CD4-positive, alpha-beta T cell treated with Interferon alpha-2 for 1 hour (primary cell): ENCODE measurements at regions not wholly inside any gene's neighbourhood (a gene's known extent, or its start where the extent isn't known, plus 50 kb on each side); places are given as distances from the start of the nearest gene placed in this dataset.

Source experiments
- DNase-seq, 2 donors: peaks; one replicate each; pipeline ENCODE4 v3.0.0-alpha.2; 2020 to 2022

GRCh38 chr2:6759689-6760088, 106.0 kb downstream of the CMPK2 start:
- no peak for DNase-seq

GRCh38 chr2:6760132-6760531, 105.6 kb downstream of the CMPK2 start:
- no peak for DNase-seq

GRCh38 chr2:6764968-6765723, 100.6 kb downstream of the CMPK2 start:
- DNase-seq, result no peak

GRCh38 chr2:6769346-6769745, 96.4 kb downstream of the CMPK2 start:
- no peak for DNase-seq

GRCh38 chr2:6770006-6770405, 95.7 kb downstream of the CMPK2 start:
- no peak for DNase-seq

GRCh38 chr2:6771634-6772611, 93.8 kb downstream of the CMPK2 start:
- no peak for DNase-seq

- peak; percentile 42 to 57 for DNase-seq
Observed at GRCh38 chr2:6773007-6773693, 92.6 kb downstream of the CMPK2 start.

GRCh38 chr2:6773694-6774044, 92.0 kb downstream of the CMPK2 start:
- no peak for DNase-seq

- DNase-seq, result no peak
Observed at GRCh38 chr2:6776125-6776524, 89.6 kb downstream of the CMPK2 start.

- no peak for DNase-seq
Observed at GRCh38 chr2:6777626-6778025, 88.1 kb downstream of the CMPK2 start.

GRCh38 chr2:6780765-6781274, 84.9 kb downstream of the CMPK2 start:
- DNase-seq, result peak; percentile 5 to 39

- DNase-seq, result no peak
Observed at GRCh38 chr2:6782517-6783237, 83.0 kb downstream of the CMPK2 start.

GRCh38 chr2:6783238-6783614, 82.5 kb downstream of the CMPK2 start:
- DNase-seq, result no peak

- DNase-seq, result no peak
Observed at GRCh38 chr2:6784291-6784690, 81.4 kb downstream of the CMPK2 start.

- DNase-seq, result no peak
Observed at GRCh38 chr2:6785493-6785892, 80.2 kb downstream of the CMPK2 start.

GRCh38 chr2:6787376-6787775, 78.3 kb downstream of the CMPK2 start:
- no peak for DNase-seq

GRCh38 chr2:6788614-6789013, 77.1 kb downstream of the CMPK2 start:
- no peak for DNase-seq

- no peak for DNase-seq
Observed at GRCh38 chr2:6789559-6790138, 76.1 kb downstream of the CMPK2 start.

GRCh38 chr2:6791682-6792081, 74.0 kb downstream of the CMPK2 start:
- no peak for DNase-seq

GRCh38 chr2:6792883-6793282, 72.8 kb downstream of the CMPK2 start:
- no peak for DNase-seq

- no peak for DNase-seq
Observed at GRCh38 chr2:6793371-6793770, 72.3 kb downstream of the CMPK2 start.

GRCh38 chr2:6793913-6794312, 71.8 kb downstream of the CMPK2 start:
- DNase-seq, result no peak
